OCI-LY3 (cell line): ENCODE measurements at regions not wholly inside any gene's neighbourhood (a gene's known extent, or its start where the extent isn't known, plus 50 kb on each side); places are given as distances from the start of the nearest gene placed in this dataset.

Source experiments
- H2AFZ ChIP-seq: fragments of 200-600, 300-600 bp; shearing (Covaris generic); 2 replicates; pipeline ENCODE4 v1.6.0; 2014; ENCODE audit warnings: antibody characterized with exemption, low read depth, low read length
- H3K27ac ChIP-seq: fragments of 200-600, 300-600 bp; sonication (generic); 2 replicates; pipeline ENCODE4 v1.5.1; 2014; ENCODE audit warnings: mild to moderate bottlenecking, low read length, moderate library complexity, mixed read lengths
- H3K27me3 ChIP-seq: fragments of 200-600, 300-600 bp; sonication (generic); 2 replicates; pipeline ENCODE4 v1.6.1; 2014; ENCODE audit warnings: low read depth, low read length, mixed read lengths
- H3K36me3 ChIP-seq: fragments of 200-600, 300-600 bp; sonication (generic); replicated peaks from 2 replicates; pipeline ENCODE3; 2014; ENCODE audit warnings: low read depth, low read length, mixed read lengths
- H3K4me1 ChIP-seq: fragments of 300-600, 200-600 bp; sonication (generic); 2 replicates; pipeline ENCODE4 v1.6.1; 2014; ENCODE audit warnings: low read length, mixed read lengths
- H3K4me2 ChIP-seq: fragments of 200-600, 300-600 bp; sonication (generic); 2 replicates; pipeline ENCODE4 v1.6.1; 2014; ENCODE audit warnings: low read length, mixed read lengths
- H3K4me3 ChIP-seq: fragments of 300-600, 200-600 bp; sonication (generic); 2 replicates; pipeline ENCODE4 v1.5.1; 2014; ENCODE audit warnings: antibody characterized with exemption, mild to moderate bottlenecking, low read length, moderate library complexity
- H3K79me2 ChIP-seq: fragments of 300-600, 200-600 bp; shearing (Covaris generic); 2 replicates; pipeline ENCODE4 v1.6.1; 2014; ENCODE audit warnings: mild to moderate bottlenecking, low read length, mixed read lengths
- H3K9ac ChIP-seq: fragments of 300-600, 200-600 bp; shearing (Covaris generic); 2 replicates; pipeline ENCODE4 v1.6.0; 2014; ENCODE audit warnings: mild to moderate bottlenecking, low read length, moderate library complexity
- H3K9me3 ChIP-seq: fragments of 200-600, 300-600 bp; shearing (Covaris generic); 2 replicates; pipeline ENCODE4 v1.6.1; 2014; ENCODE audit warnings: low read length, mixed read lengths; ENCODE audit not compliant: insufficient read depth
- H4K20me1 ChIP-seq: fragments of 200-600, 300-600 bp; sonication (generic); 2 replicates; pipeline ENCODE4 v1.6.1; 2016; ENCODE audit warnings: low read length, mixed read lengths; ENCODE audit not compliant: insufficient read depth
- CTCF ChIP-seq: fragments of 200-600, 300-600 bp; sonication (generic); IDR thresholded peaks from 2 replicates; pipeline ENCODE4 v1.5.1; 2014; ENCODE audit warnings: antibody characterized with exemption, low read length, low read depth
- EZH2phosphoT487 ChIP-seq: fragments of 200-600 bp; shearing (Covaris generic); IDR thresholded peaks from 2 replicates; pipeline ENCODE4 v1.6.1; 2018; ENCODE audit warnings: antibody characterized with exemption, mixed run types, low read depth

GRCh38 chr1:87872692-87873091 is 544.0 kb downstream of the LMO4 start:
- H3K4me3 ChIP-seq, result no peak overlapping the region
- no peak overlapping the region for H2AFZ ChIP-seq
- H3K27ac ChIP-seq, result no peak overlapping the region
- no peaks in the 10 kb centered on the region for H3K4me1 ChIP-seq
- no peaks in the 10 kb centered on the region for H3K9me3 ChIP-seq
- no peaks in the 10 kb centered on the region for H4K20me1 ChIP-seq
- H3K36me3 ChIP-seq, result no peaks in the 10 kb centered on the region
- H3K27me3 ChIP-seq, result no peaks in the 10 kb centered on the region
- no peak overlapping the region for H3K9ac ChIP-seq
- TF ChIP-seq EZH2phosphoT487 (no peak), CTCF (no peak)
- no peak overlapping the region for H3K4me2 ChIP-seq
- no peaks in the 10 kb centered on the region for H3K79me2 ChIP-seq

GRCh38 chr1:87878873-87879272 is 550.2 kb downstream of the LMO4 start:
- Histone ChIP-seq H4K20me1 (no peaks in the 10 kb centered on the region), H3K27ac (no peak overlapping the region), H3K9ac (no peak overlapping the region), H3K9me3 (no peaks in the 10 kb centered on the region), H3K4me1 (no peaks in the 10 kb centered on the region), H3K79me2 (no peaks in the 10 kb centered on the region), H2AFZ (no peak overlapping the region), H3K27me3 (no peaks in the 10 kb centered on the region), H3K36me3 (no peaks in the 10 kb centered on the region), H3K4me3 (no peak overlapping the region), H3K4me2 (no peak overlapping the region)
- TF ChIP-seq CTCF (no peak), EZH2phosphoT487 (no peak)

GRCh38 chr1:87880098-87880760 is 551.5 kb downstream of the LMO4 start:
- no peak overlapping the region for H3K27ac ChIP-seq
- TF ChIP-seq EZH2phosphoT487 (no peak), CTCF (no peak)
- H3K9me3 ChIP-seq, result no peaks in the 10 kb centered on the region
- H3K4me2 ChIP-seq, result no peak overlapping the region
- no peaks in the 10 kb centered on the region for H3K27me3 ChIP-seq
- H3K79me2 ChIP-seq, result no peaks in the 10 kb centered on the region
- no peaks in the 10 kb centered on the region for H3K36me3 ChIP-seq
- H4K20me1 ChIP-seq, result no peaks in the 10 kb centered on the region
- no peak overlapping the region for H3K4me3 ChIP-seq
- H3K9ac ChIP-seq, result no peak overlapping the region
- H2AFZ ChIP-seq, result no peak overlapping the region
- no peaks in the 10 kb centered on the region for H3K4me1 ChIP-seq

- Histone ChIP-seq H3K36me3 (no peaks in the 10 kb centered on the region), H3K9me3 (no peaks in the 10 kb centered on the region), H3K9ac (no peak overlapping the region), H3K4me2 (no peak overlapping the region), H3K27me3 (no peaks in the 10 kb centered on the region), H3K27ac (no peak overlapping the region), H3K79me2 (no peaks in the 10 kb centered on the region), H3K4me1 (no peaks in the 10 kb centered on the region), H3K4me3 (no peak overlapping the region), H2AFZ (no peak overlapping the region), H4K20me1 (no peaks in the 10 kb centered on the region)
- TF ChIP-seq EZH2phosphoT487, result no peak
- no peak for TF ChIP-seq CTCF
These were observed 552.1 kb downstream of the LMO4 start for GRCh38 chr1:87880764-87881163.
